Caco-2 (cell line): ENCODE measurements at regions not wholly inside any gene's neighbourhood (a gene's known extent, or its start where the extent isn't known, plus 50 kb on each side); places are given as distances from the start of the nearest gene placed in this dataset.

Source experiments
- BruUV-seq: library from RNA; stranded (reverse); fragments of 400-500 nt; replicated peaks from 2 replicates; lab custom pipeline; 2021; lab: Mats Ljungman, UMichigan
- CTCF ChIA-PET: fragments of 300-600 bp; sonication (Branson Sonifier 250); formaldehyde crosslinking; loops from one replicate; lab custom pipeline; 2022; ENCODE audit warnings: antibody characterized with exemption; lab: Charles Lee
- POLR2A ChIA-PET: fragments of 300-600 bp; sonication (Branson Sonifier 250); formaldehyde crosslinking; loops from one replicate; lab custom pipeline; 2022; ENCODE audit warnings: antibody characterized with exemption; lab: Charles Lee
- DNase-seq, 2 experiments: peaks; one replicate each; pipeline versions ENCODE4 v3.0.0 to v3.0.0-alpha.2; 2020 to 2022
- H3K27me3 ChIP-seq: replicated peaks from 2 replicates; pipeline ENCODE4 v1.6.0; 2011; ENCODE audit warnings: low read length; ENCODE audit not compliant: control insufficient read depth, insufficient read depth
- H3K36me3 ChIP-seq: 2 replicates; pipeline ENCODE4 v1.5.1; 2011; ENCODE audit warnings: low read length; ENCODE audit not compliant: control insufficient read depth, insufficient read depth
- H3K4me1 ChIP-seq: fragments of 250-450 bp; sonication (Bioruptor Pico); 2 replicates; pipeline ENCODE4 v1.5.1; 2020; ENCODE audit warnings: mild to moderate bottlenecking
- H3K4me3 ChIP-seq: 2 replicates; pipeline ENCODE4 v1.5.1; 2011; ENCODE audit warnings: low read depth, mild to moderate bottlenecking, control low read depth, low read length
- H3K9me3 ChIP-seq: fragments of 250-450 bp; sonication (Bioruptor Pico); 2 replicates; pipeline ENCODE4 v1.5.1; 2020; ENCODE audit warnings: mild to moderate bottlenecking, moderate library complexity
- H3K27ac Mint-ChIP-seq: one replicate; pipeline ENCODE4 v1.8.0; 2022; ENCODE audit warnings: mixed read lengths; ENCODE audit not compliant: unreplicated experiment
- H3K27me3 Mint-ChIP-seq: one replicate; pipeline ENCODE4 v1.8.0; 2022; ENCODE audit warnings: mixed read lengths; ENCODE audit not compliant: insufficient read depth, unreplicated experiment
- H3K36me3 Mint-ChIP-seq: one replicate; pipeline ENCODE4 v1.8.0; 2022; ENCODE audit warnings: mild to moderate bottlenecking, mixed read lengths; ENCODE audit not compliant: insufficient read depth, unreplicated experiment
- H3K4me1 Mint-ChIP-seq: one replicate; pipeline ENCODE4 v1.8.0; 2022; ENCODE audit warnings: low read depth, mixed read lengths; ENCODE audit not compliant: unreplicated experiment
- H3K4me3 Mint-ChIP-seq: one replicate; pipeline ENCODE4 v1.8.0; 2022; ENCODE audit warnings: mild to moderate bottlenecking, moderate library complexity, mixed read lengths; ENCODE audit not compliant: unreplicated experiment
- H3K9me3 Mint-ChIP-seq: one replicate; pipeline ENCODE4 v1.8.0; 2022; ENCODE audit warnings: mixed read lengths; ENCODE audit not compliant: unreplicated experiment
- CTCF ChIP-seq, 2 experiments: fragments of 200-600 bp in 1 of 2; IDR thresholded peaks; 1 replicate in 1 of 2; 2 replicates in 1 of 2; pipeline versions ENCODE4 v1.5.1 to v1.8.0; 2011 to 2022; ENCODE audit warnings: antibody characterized with exemption in 1 of 2, control low read depth in 1 of 2, inconsistent platforms in 1 of 2, low read depth in 1 of 2, low read length in 1 of 2, mild to moderate bottlenecking in 1 of 2, moderate library complexity in 1 of 2; ENCODE audit not compliant: insufficient read depth in 1 of 2, severe bottlenecking in 1 of 2, unreplicated experiment in 1 of 2
- intact Hi-C: fragments of 100-400 bp; cut with micrococcal nuclease; formaldehyde crosslinking; loops from one replicate; pipeline ENCODE4 v1.10.0; 2022; ENCODE audit not compliant: unreplicated experiment

GRCh38 chr5:33115467-33115866 is 325.3 kb upstream of the TARS1 start:
- no peak overlapping the region for H3K4me3 ChIP-seq
- DNase-seq = no peak
- Mint-ChIP-seq H3K36me3 (no peaks in the 10 kb centered on the region), H3K27me3 (peaks cover 5% of the 10 kb centered on the region), H3K27ac (no peak overlapping the region), H3K4me1 (no peaks in the 10 kb centered on the region), H3K4me3 (no peak overlapping the region), H3K9me3 (peaks cover 3% of the 10 kb centered on the region)
- no peaks in the 10 kb centered on the region for H3K4me1 ChIP-seq
- no TSS peak for BruUV-seq
- H3K9me3 ChIP-seq = no peaks in the 10 kb centered on the region
- no peaks in the 10 kb centered on the region for H3K27me3 ChIP-seq
- POLR2A ChIA-PET = no interaction called here
- no peaks in the 10 kb centered on the region for H3K36me3 ChIP-seq
- TF ChIP-seq CTCF (IDR thresholded peaks at IDR 0.05; ENCODE audit: insufficient read depth in 1 of 2, low read depth in 1 of 2, low read length in 1 of 2, severe bottlenecking in 1 of 2, unreplicated experiment in 1 of 2) = no peak
- CTCF ChIA-PET = no interaction called here
- intact Hi-C loops = no loop called here

- DNase-seq = no peak
- Histone ChIP-seq H3K4me1 (no peaks in the 10 kb centered on the region), H3K4me3 (no peak overlapping the region), H3K9me3 (no peaks in the 10 kb centered on the region), H3K36me3 (no peaks in the 10 kb centered on the region), H3K27me3 (no peaks in the 10 kb centered on the region)
- intact Hi-C loops = no loop called here
- ChIA-PET CTCF (no interaction called here), POLR2A (no interaction called here)
- no TSS peak for BruUV-seq
- no peak overlapping the region for H3K4me3 Mint-ChIP-seq
- no peaks in the 10 kb centered on the region for H3K9me3 Mint-ChIP-seq
- no peak overlapping the region for H3K27ac Mint-ChIP-seq
- peaks cover 5% of the 10 kb centered on the region for H3K27me3 Mint-ChIP-seq
- no peaks in the 10 kb centered on the region for H3K4me1 Mint-ChIP-seq
- H3K36me3 Mint-ChIP-seq = no peaks in the 10 kb centered on the region
- no peak for TF ChIP-seq CTCF (IDR thresholded peaks at IDR 0.05; ENCODE audit: insufficient read depth in 1 of 2, low read depth in 1 of 2, low read length in 1 of 2, severe bottlenecking in 1 of 2, unreplicated experiment in 1 of 2)
These were observed 321.9 kb upstream of the TARS1 start for GRCh38 chr5:33118761-33119415.

GRCh38 chr5:33120671-33121070 is 320.1 kb upstream of the TARS1 start:
- intact Hi-C loops = no loop called here
- no peaks in the 10 kb centered on the region for H3K9me3 Mint-ChIP-seq
- H3K4me3 Mint-ChIP-seq = no peak overlapping the region
- Histone ChIP-seq H3K4me3 (no peak overlapping the region), H3K36me3 (no peaks in the 10 kb centered on the region), H3K4me1 (no peaks in the 10 kb centered on the region), H3K9me3 (no peaks in the 10 kb centered on the region), H3K27me3 (no peaks in the 10 kb centered on the region)
- DNase-seq = no peak
- no peaks in the 10 kb centered on the region for H3K36me3 Mint-ChIP-seq
- BruUV-seq = no TSS peak
- ChIA-PET CTCF (no interaction called here), POLR2A (no interaction called here)
- TF ChIP-seq CTCF (IDR thresholded peaks at IDR 0.05; ENCODE audit: insufficient read depth in 1 of 2, low read depth in 1 of 2, low read length in 1 of 2, severe bottlenecking in 1 of 2, unreplicated experiment in 1 of 2) = no peak
- peaks cover 5% of the 10 kb centered on the region for H3K27me3 Mint-ChIP-seq
- no peaks in the 10 kb centered on the region for H3K4me1 Mint-ChIP-seq
- no peak overlapping the region for H3K27ac Mint-ChIP-seq
